K562 (cell line): ENCODE measurements at regions not wholly inside any gene's neighbourhood (a gene's known extent, or its start where the extent isn't known, plus 50 kb on each side); places are given as distances from the start of the nearest gene placed in this dataset.

Source experiments
- ATAC-seq: fragments of 200-7000 bp; cut with Tn5 transposase; 3 replicates; pipeline ENCODE4 v1.9.1; 2020; ENCODE audit warnings: moderate library complexity
- BruUV-seq: library from RNA; stranded (reverse); fragments of 400-500 nt; replicated peaks from 2 replicates; lab custom pipeline; 2021; lab: Mats Ljungman, UMichigan
- CTCF ChIA-PET: fragments of 300-600 bp; formaldehyde crosslinking; extraction: SDS; loops from one replicate; lab custom pipeline; 2021; ENCODE audit warnings: low intra/inter-chr PET ratio; lab: Yijun Ruan, JAX
- POLR2A ChIA-PET: fragments of 300-600, 350-650 bp; sonication (Branson Sonifier 250); formaldehyde crosslinking; extraction: SDS; loops from one replicate; lab custom pipeline; 2021; ENCODE audit warnings: antibody characterized with exemption, inconsistent platforms; lab: Yijun Ruan, JAX
- DNase-seq, 4 experiments: peaks; one replicate each; pipeline versions ENCODE4 v3.0.0 to v3.0.0-alpha.2; 2011 to 2018; ENCODE audit warnings: low spot score in 3 of 4, mixed read lengths in 3 of 4; ENCODE audit errors: extremely low read depth in 1 of 4
- FAIRE-seq: peaks from 2 replicates; lab custom pipeline; 2011; peaks lifted over from hg19 to GRCh38; lab: Jason Lieb, UNC
- H2AFZ ChIP-seq: 2 replicates; pipeline ENCODE4 v1.6.0; 2011; ENCODE audit warnings: low read depth, low read length, control low read depth, inconsistent platforms
- H3K27ac ChIP-seq: fragments of 200-600 bp; 3 replicates; pipeline ENCODE4 v1.8.0; 2011; ENCODE audit warnings: low read depth, mild to moderate bottlenecking, control low read depth, inconsistent platforms, low read length, moderate library complexity, mixed read lengths; ENCODE audit errors: extremely low read depth
- H3K27me3 ChIP-seq, 2 experiments: fragments of 300-600 bp in 1 of 2; 2 replicates in 1 of 2; 3 replicates in 1 of 2; pipeline versions ENCODE4 v1.6.0 to v1.8.0; 2011; ENCODE audit warnings: inconsistent platforms in 2 of 2, low read length in 2 of 2, mild to moderate bottlenecking in 1 of 2, mixed read lengths in 1 of 2, moderate library complexity in 1 of 2; ENCODE audit not compliant: control insufficient read depth in 2 of 2, insufficient read depth in 2 of 2
- H3K36me3 ChIP-seq: fragments of 300-600 bp; 3 replicates; pipeline ENCODE4 v1.8.0; 2011; ENCODE audit warnings: mild to moderate bottlenecking, low read length, inconsistent platforms; ENCODE audit not compliant: control insufficient read depth, insufficient read depth
- H3K4me1 ChIP-seq, 2 experiments: fragments of 200-600 bp in 1 of 2; replicated peaks in 1 of 2; 2 replicates in 1 of 2; 3 replicates in 1 of 2; pipeline versions ENCODE4 v1.5.1 to v1.8.0; 2011; ENCODE audit warnings: inconsistent platforms in 2 of 2, low read length in 2 of 2, mild to moderate bottlenecking in 1 of 2, mixed read lengths in 1 of 2, moderate library complexity in 1 of 2; ENCODE audit not compliant: control insufficient read depth in 2 of 2, insufficient read depth in 2 of 2
- H3K4me2 ChIP-seq: 2 replicates; pipeline ENCODE4 v1.6.1; 2011; ENCODE audit warnings: low read length, control low read depth, inconsistent platforms, mixed read lengths; ENCODE audit not compliant: insufficient read depth
- H3K4me3 ChIP-seq: fragments of 200-600 bp; sonication (generic), shearing (Covaris generic); 2 replicates; pipeline ENCODE4 v1.5.1; 2016; ENCODE audit warnings: control low read depth, inconsistent platforms
- H3K79me2 ChIP-seq: fragments of 200-600 bp; 3 replicates; pipeline ENCODE4 v1.8.0; 2011; ENCODE audit warnings: low read length, inconsistent platforms; ENCODE audit not compliant: control insufficient read depth, insufficient read depth
- H3K9ac ChIP-seq, 2 experiments: 2 replicates each; pipeline versions ENCODE4 v1.6.0 to v1.6.1; 2011; ENCODE audit warnings: low read depth in 2 of 2, low read length in 2 of 2, control low read depth in 1 of 2, inconsistent platforms in 1 of 2, mild to moderate bottlenecking in 1 of 2, mixed read lengths in 1 of 2; ENCODE audit not compliant: insufficient read depth in 1 of 2
- H3K9me1 ChIP-seq: one replicate; pipeline ENCODE4 v1.6.0; 2011; ENCODE audit warnings: inconsistent platforms, mild to moderate bottlenecking, low read length, moderate library complexity; ENCODE audit not compliant: control insufficient read depth, insufficient read depth
- H3K9me3 ChIP-seq: replicated peaks from 2 replicates; pipeline ENCODE4 v1.5.1; 2011; ENCODE audit warnings: low read depth, low read length, inconsistent platforms; ENCODE audit not compliant: control insufficient read depth, insufficient read depth
- H4K20me1 ChIP-seq: replicated peaks from 2 replicates; pipeline ENCODE4 v1.6.1; 2011; ENCODE audit warnings: low read length, inconsistent platforms, mixed read lengths; ENCODE audit not compliant: control insufficient read depth, insufficient read depth
- BDP1 ChIP-seq: IDR thresholded peaks from 3 replicates; pipeline ENCODE4 v1.6.1; 2011; ENCODE audit not compliant: insufficient read length, insufficient read depth
- CAMTA2 ChIP-seq: fragments of 250-450 bp; sonication (Bioruptor Pico); conservative IDR thresholded peaks from 2 replicates; pipeline ENCODE4 v1.5.1; 2022
- CTCFL ChIP-seq: IDR thresholded peaks from 2 replicates; pipeline ENCODE4 v1.6.1; 2011; ENCODE audit warnings: borderline replicate concordance, low read depth, mild to moderate bottlenecking, moderate library complexity, low read length; ENCODE audit not compliant: insufficient read depth, poor library complexity, severe bottlenecking
- NCOA1 ChIP-seq: fragments of 450-650 bp; IDR thresholded peaks from 2 replicates; pipeline ENCODE4 v1.6.1; 2016; ENCODE audit warnings: low read depth
- NRF1 ChIP-seq, 2 experiments: fragments of 450-650 bp; IDR thresholded peaks in 1 of 2; conservative IDR thresholded peaks in 1 of 2; 2 replicates each; pipeline ENCODE4 v1.6.1; 2014; ENCODE audit warnings: mild to moderate bottlenecking in 2 of 2
- PYGO2 ChIP-seq: fragments of 450-650 bp; IDR thresholded peaks from 2 replicates; pipeline ENCODE4 v1.6.1; 2016; ENCODE audit warnings: mild to moderate bottlenecking, missing genetic modification characterization, moderate library complexity, missing compliant biosample characterization
- SMARCA4 ChIP-seq: fragments of 450-650 bp; IDR thresholded peaks from 2 replicates; pipeline ENCODE4 v1.6.1; 2016
- TAF15 ChIP-seq: fragments of 200-400 bp; formaldehyde crosslinking; IDR thresholded peaks from 2 replicates; pipeline ENCODE4 v1.6.1; 2017; ENCODE audit warnings: mild to moderate bottlenecking, low read depth, low read length, moderate library complexity
- WHSC1 ChIP-seq: IDR thresholded peaks from one replicate; pipeline ENCODE4 v1.6.1; 2012; ENCODE audit warnings: low read length, control low read depth, inconsistent platforms
- ZHX1 ChIP-seq: fragments of 150-350 bp; conservative IDR thresholded peaks from 2 replicates; pipeline ENCODE4 v1.6.1; 2014; ENCODE audit warnings: low read length
- ZNF274 ChIP-seq: IDR thresholded peaks from 2 replicates; pipeline ENCODE4 v1.6.1; 2011; ENCODE audit warnings: low read depth, mild to moderate bottlenecking, low read length, moderate library complexity, borderline replicate concordance
- ZNF395 ChIP-seq: fragments of 200-800 bp; sonication (Bioruptor generic); IDR thresholded peaks from 2 replicates; pipeline ENCODE4 v1.6.1; 2017; ENCODE audit warnings: missing genetic modification characterization, missing compliant biosample characterization
- ZNF518B ChIP-seq: fragments of 250-450 bp; sonication (Bioruptor Pico); IDR thresholded peaks from 2 replicates; pipeline ENCODE4 v1.5.0; 2021; ENCODE audit warnings: mild to moderate bottlenecking, moderate library complexity
- WGBS: fragments of 100-300 bp; shearing (Covaris generic); methylation state at CpG from one replicate; pipeline ENCODE4 v1.1.6; 2016; ENCODE audit warnings: low coverage, mixed read lengths; ENCODE audit not compliant: insufficient coverage; ENCODE audit errors: missing lambda C conversion rate; 5-methylcytosine and 5-hydroxymethylcytosine counted together
- in situ Hi-C: fragments of 300-500 bp; cut with MboI; formaldehyde crosslinking; loops from 4 replicates; pipeline ENCODE4 v1.15.0; 2018; ENCODE audit warnings: inconsistent platforms, mixed read lengths
- intact Hi-C: fragments of 100-400 bp; cut with micrococcal nuclease; formaldehyde crosslinking; loops from 2 replicates; pipeline ENCODE4 v1.14.2; 2022

- no peak for FAIRE-seq
- no peaks in the 10 kb centered on the region for H3K9me3 ChIP-seq
- no peak for DNase-seq
- TF ChIP-seq TAF15 (no peak), WHSC1 (no peak), CTCFL (no peak), NRF1 (conservative IDR thresholded peaks at IDR 0.05 in 1 of 2, IDR thresholded peaks at IDR 0.05 in 1 of 2) (no peak), NCOA1 (no peak), ZNF395 (CRISPR knock-in tag) (no peak), ZNF274 (no peak), SMARCA4 (no peak), ZHX1 (no peak), PYGO2 (tag) (no peak), ZNF518B (CRISPR knock-in tag) (no peak), BDP1 (no peak), CAMTA2 (CRISPR knock-in tag) (no peak)
Observed at GRCh38 chr14:26925876-26926584, 328.2 kb upstream of the NOVA1 start.

More at GRCh38 chr14:26925876-26926584, 328.2 kb upstream of the NOVA1 start:
- ChIA-PET POLR2A (no interaction called here), CTCF (no interaction called here)
- no peaks in the 10 kb centered on the region for H4K20me1 ChIP-seq
- H3K27ac ChIP-seq: no peak overlapping the region
- no peak overlapping the region for H3K4me2 ChIP-seq
- no peak overlapping the region for H3K4me3 ChIP-seq
- H3K9me1 ChIP-seq: no peaks in the 10 kb centered on the region
- no peaks in the 10 kb centered on the region for H3K79me2 ChIP-seq
- no TSS peak for BruUV-seq
- intact Hi-C loops: no loop called here
- no peak for ATAC-seq
- no peak overlapping the region for H3K9ac ChIP-seq
- H2AFZ ChIP-seq: no peak overlapping the region
- no peaks in the 10 kb centered on the region for H3K27me3 ChIP-seq
- 45% methylated on average over 8 of the region's 8 CpGs for WGBS
- in situ Hi-C loops: no loop called here
- H3K4me1 ChIP-seq: no peaks in the 10 kb centered on the region
- H3K36me3 ChIP-seq: no peaks in the 10 kb centered on the region
